Stimulated activated CD4-positive, alpha-beta T cell treated with anti-CD3 and anti-CD28 coated beads, TNF-alpha, amount 100 ng/mL, for 1 hour (primary cell): ENCODE measurements at regions not wholly inside any gene's neighbourhood (a gene's known extent, or its start where the extent isn't known, plus 50 kb on each side); places are given as distances from the start of the nearest gene placed in this dataset.
A peak's percentile ranks its signal among the peaks of the same experiment; 100 is the strongest.

Experiments
- DNase-seq, 3 donors: peaks; one replicate each; pipeline ENCODE4 v3.0.0-alpha.2; 2020; ENCODE audit warnings: low read depth in 3 of 3, low spot score in 1 of 3

DNA sequence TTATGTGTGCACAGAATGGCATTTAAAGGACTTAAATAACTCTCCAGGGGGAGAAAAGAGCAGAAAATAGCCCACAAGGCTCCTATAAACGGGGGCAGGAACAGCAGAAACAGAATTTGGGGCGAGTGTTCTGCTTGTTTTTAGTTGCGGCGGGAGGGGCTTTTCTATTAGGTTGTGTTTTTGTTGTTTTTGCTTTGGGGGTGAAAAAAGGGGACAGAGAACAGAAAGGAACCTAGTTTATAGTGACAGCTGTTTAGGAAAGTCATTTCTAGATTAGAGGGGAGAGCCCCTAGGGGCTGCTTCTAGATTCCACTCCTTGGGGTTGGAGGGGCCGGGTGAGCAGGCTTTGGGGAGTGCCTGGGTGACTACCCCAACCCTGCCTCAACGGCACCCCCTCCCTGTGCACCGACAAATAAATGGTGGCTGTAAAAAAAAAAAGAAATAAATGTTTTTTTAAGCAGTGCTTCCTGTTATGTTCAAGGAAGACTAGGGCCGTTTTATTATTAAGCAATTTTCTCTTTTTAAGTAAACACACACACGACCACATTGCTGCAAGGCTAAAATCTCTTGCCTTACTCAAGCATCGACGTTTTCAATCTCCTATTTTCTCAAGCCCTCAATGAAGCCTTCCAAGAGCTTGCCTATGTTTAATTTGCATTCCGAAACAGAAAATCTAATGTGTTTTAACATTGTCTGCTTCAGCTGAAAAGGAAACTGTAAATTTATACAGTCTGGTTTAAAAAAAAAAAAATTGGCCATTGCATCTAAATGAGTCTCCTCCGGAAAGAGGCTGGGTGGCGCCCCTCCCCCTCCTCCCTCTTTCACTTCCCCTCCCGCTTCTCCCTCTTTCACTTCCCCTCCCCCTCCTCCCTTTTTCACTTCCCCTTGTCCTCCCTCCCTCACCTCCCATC lies 123.3 kb upstream of the TBL1X start:
- DNase-seq = peak in 1 of 3 donors; percentile 45

- no peak for DNase-seq
These were observed 122.3 kb upstream of the TBL1X start for GRCh38 chrX:9342561-9343051.

GRCh38 chrX:9343971-9344370 lies 120.9 kb upstream of the TBL1X start:
- no peak for DNase-seq

DNA sequence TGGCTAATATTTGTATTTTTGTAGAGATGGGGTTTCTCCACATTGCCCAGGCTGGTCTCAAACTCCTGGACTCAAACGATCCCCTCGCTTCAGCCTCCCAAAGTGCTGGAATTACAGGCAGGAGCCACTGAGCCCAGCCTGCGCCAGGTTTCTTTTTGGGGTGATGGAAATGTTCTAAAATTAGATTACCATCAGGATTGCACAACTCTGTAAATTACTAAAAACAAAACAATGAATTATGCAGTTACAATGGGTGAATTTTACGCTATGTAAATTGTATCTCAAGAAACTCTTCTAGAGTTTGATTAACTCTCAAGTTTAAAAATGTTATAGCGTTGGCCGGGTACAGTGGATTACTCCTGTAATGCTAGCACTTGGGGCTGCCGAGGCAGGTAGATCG lies 118.9 kb upstream of the TBL1X start:
- no peak for DNase-seq

DNA sequence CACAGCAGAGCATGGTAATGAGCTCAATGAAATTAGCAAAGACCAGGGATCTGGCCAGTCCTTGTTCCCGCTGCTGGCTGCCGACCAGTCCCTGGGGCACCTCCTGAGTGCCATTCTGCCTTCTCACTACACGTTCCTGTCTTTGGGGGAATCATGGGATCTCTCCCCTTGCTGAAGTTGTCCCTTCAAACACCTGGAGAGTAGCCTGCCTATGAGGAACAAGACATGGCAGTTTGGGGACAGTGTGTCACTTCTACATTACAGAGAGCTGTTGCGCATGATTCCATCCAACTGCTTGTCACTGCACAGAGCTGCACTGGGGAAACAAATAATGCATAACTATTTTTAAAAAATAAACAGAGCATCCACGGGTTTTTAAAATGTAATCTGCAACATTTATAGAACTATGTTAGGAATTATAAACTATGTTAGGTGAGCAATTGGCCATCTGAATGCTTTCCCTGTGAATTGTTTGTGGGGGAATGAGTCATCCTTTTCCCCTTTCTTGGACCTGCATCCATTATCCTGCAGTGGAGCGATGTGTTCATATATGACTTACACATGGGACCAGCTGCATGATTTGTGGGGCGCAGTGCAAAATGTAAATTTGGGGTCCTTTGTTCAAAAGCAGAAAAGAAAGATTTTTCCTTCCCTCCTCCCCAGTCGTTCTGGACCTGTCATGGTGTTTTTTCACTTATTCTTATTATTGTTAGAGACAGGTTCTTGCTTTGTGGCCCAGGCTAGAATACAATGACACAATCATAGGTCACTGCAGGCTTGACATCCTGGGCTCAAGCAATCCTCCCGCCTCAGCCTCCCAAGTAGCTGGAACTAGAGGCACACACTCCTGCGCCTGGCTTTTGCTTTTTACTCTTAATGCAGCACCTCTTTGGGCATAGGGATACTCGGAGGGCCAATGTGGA lies 115.0 kb upstream of the TBL1X start:
- DNase-seq = no peak

GRCh38 chrX:9351126-9351525 lies 113.7 kb upstream of the TBL1X start:
- DNase-seq = no peak

DNA sequence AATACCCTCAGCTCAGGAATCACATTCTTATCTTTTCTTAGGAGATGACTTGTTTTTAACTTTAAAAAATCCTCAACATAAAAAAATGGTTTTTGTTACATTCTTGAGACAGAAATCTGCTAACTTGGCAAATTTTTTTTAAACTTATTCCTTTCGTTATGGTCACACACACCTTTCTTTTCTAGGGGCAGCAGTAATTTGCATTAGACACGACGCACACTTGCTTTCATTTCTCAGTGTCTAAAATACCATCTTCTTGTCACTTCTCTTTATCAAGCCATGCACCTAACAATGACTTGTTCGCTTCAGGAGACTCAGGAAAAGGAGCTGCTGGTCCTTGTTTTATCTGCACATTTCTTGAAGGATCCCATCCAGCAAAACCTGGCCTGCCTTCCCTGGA lies 112.6 kb upstream of the TBL1X start:
- no peak for DNase-seq

DNA sequence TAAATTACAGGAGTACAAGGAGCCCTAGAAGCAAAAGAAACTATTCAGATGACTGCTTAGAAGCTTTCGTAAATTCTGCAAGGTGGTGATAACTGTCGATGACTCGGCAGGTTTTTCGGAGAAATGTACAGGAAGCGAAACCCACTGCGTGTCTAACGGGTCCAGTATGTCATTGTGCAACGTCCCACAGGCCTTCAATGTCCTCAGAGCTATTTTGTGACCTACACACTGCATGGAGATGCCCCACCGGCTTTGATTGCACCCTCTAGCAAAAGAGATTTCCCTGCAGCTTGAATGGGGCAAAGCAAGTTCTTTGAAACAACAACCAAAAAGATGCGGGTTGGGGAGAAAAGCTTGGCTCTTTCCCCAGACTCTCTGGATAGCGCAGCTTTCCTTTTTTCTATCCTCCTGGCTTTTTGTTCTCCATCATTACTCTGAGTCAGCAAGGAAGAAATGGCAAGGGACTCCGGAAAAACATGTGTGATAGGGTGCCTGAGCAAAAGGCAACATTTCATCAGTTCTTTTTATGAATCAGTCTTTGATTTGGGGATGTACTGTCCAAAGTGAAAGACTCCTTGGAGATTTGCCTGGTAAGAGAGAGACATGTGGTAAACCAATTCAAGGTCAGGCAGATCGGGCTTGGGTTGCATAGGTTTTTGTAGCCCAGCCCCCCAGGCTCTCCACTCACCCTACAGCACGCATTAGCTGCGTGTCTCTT lies 112.0 kb upstream of the TBL1X start:
- no peak for DNase-seq

GRCh38 chrX:9354918-9355317 lies 109.9 kb upstream of the TBL1X start:
- DNase-seq = no peak

- DNase-seq = no peak
These were observed 109.1 kb upstream of the TBL1X start for GRCh38 chrX:9355739-9356138.

GRCh38 chrX:9356846-9357245 lies 108.0 kb upstream of the TBL1X start:
- DNase-seq = no peak

GRCh38 chrX:9357518-9358114 lies 107.2 kb upstream of the TBL1X start:
- no peak for DNase-seq

DNA sequence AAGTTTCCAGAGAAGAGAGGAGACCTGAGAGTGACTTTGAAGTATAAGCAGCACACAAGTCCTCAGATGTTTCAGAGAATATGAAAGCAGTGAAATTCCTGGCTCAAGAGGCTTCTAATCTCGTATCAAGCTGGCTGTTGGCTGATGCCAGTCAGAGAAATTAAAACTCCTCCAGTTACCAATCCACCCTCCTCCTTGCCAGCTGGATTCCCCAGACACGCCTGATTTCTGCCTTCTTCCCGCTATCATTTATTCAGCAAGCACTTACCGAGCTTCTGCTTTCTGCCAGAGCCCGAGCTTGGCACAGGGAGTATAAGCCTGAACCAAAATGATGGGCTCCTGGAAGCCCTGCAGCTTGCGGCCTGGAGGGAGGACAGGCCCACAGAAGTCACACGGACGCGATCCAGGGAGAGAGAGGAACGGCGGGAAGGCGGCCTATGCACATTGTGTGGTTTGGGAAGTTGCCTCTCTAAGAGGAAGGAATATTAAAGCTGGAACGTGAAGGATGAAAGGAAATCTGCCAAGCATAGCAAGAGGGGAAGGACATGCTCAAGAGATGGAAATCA lies 102.4 kb upstream of the TBL1X start:
- no peak for DNase-seq

- DNase-seq = no peak
These were observed 97.4 kb upstream of the TBL1X start for GRCh38 chrX:9367421-9367820.

DNA sequence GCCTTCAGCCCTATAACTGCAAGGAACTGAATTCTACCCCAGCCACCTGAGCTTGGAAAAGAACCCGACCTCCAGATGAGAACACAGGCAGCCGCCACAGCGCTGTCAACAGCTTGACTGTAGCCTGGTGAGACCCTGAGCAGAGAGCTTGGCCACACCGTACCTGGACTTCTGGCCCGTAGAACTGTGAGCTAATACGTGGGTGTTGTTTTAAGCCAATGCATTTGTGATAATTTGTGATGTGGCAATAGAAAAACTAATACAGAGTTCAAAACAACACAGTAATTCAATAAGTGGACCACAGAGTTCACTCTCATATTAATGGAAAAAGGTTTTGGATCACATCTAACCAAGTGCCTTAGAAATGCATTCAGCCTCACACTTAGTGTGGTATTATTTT lies 96.6 kb upstream of the TBL1X start:
- no peak for DNase-seq

GRCh38 chrX:9369802-9370291 lies 95.0 kb upstream of the TBL1X start:
- no peak for DNase-seq

DNA sequence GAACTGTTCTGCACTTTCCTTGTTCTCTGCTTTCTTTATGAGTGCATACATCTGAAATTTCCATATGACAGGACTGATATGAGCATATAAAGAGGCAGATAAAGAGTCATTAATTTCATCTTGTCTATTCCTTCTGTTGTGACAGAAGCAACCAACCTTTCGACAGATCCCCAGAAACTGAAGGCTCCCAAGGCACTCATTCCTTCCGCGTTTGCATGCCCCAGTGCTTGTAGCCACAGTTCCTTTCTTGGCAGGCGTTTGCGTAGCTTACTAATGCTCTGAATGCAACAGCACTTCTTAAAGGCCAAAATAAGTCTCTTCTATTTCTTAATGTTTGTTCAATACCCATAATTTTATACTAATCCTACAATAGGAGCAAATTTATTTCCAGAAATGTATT lies 94.0 kb upstream of the TBL1X start:
- no peak for DNase-seq

DNA sequence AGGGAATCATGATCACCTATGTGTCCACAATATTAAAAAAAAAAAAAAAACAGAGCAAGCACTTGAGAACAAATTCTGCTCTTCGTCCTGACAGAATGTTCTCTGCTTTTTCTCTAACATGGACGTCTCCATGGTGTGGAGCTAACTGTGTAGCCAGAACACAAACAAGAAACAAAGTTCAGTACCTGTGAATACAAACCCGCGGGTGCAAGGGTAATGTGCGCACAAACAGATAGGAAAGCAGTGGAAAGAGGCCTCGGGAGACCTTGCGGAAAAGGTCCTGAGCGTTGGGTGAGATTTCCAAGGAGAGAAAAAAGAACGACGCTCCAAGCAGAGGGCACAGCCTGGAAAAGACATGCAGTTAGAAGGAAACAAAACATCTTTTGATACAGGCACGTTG lies 92.0 kb upstream of the TBL1X start:
- no peak for DNase-seq

DNA sequence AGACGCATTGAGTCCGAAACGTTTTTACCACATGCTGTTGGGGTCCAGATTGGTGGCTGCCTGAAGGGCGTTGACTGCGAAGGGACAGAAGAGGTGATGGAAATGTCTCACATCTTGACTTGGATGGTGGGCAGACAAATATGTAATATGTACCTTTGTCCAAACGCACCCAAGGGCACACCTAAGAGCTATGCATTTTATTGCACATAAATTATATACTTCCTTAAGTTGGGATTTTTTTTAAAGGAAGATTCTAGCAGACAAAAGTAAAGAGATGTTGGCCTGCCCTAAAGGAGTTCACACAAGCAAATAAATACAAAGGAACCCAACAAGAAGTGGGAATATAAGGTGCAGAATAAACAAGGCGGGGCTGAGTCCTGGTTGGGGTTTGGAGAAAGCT lies 91.1 kb upstream of the TBL1X start:
- DNase-seq = no peak

DNA sequence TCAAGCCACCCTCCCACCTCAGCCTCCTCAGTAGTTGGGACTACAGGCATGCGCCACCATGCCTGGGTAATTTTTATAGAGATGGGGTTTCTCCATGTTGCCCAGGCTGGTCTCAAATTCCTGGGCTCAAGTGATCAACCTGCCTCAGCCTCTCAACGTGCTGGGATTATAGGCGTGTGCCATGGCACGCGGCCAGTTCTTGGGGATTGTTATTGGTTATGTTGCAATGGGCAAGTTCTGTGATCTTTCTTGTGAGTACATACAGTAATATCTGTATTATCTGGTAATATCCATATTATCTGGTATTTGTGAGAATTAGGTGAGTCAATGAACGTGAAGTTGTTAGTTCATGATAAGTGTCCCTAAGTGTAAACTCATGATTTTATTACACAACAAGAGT lies 90.3 kb upstream of the TBL1X start:
- no peak for DNase-seq
